ENCODE measurements at regions not wholly inside any gene's neighbourhood (a gene's known extent, or its start where the extent isn't known, plus 50 kb on each side); places are given as distances from the start of the nearest gene placed in this dataset.

- TF ChIP-seq, protein P1, sequence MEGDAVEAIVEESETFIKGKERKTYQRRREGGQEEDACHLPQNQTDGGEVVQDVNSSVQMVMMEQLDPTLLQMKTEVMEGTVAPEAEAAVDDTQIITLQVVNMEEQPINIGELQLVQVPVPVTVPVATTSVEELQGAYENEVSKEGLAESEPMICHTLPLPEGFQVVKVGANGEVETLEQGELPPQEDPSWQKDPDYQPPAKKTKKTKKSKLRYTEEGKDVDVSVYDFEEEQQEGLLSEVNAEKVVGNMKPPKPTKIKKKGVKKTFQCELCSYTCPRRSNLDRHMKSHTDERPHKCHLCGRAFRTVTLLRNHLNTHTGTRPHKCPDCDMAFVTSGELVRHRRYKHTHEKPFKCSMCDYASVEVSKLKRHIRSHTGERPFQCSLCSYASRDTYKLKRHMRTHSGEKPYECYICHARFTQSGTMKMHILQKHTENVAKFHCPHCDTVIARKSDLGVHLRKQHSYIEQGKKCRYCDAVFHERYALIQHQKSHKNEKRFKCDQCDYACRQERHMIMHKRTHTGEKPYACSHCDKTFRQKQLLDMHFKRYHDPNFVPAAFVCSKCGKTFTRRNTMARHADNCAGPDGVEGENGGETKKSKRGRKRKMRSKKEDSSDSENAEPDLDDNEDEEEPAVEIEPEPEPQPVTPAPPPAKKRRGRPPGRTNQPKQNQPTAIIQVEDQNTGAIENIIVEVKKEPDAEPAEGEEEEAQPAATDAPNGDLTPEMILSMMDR (IDR thresholded peaks at IDR 0.05; ENCODE audit: insufficient read depth, low read length, poor library complexity, severe bottlenecking) = no peak
- Histone ChIP-seq H3K27me3 (ENCODE audit: control insufficient read depth, insufficient read depth, low read length) (no peaks in the 10 kb centered on the region), H3K36me3 (ENCODE audit: control insufficient read depth, insufficient read depth, low read length) (no peaks in the 10 kb centered on the region), H3K4me3 (ENCODE audit: low read depth, low read length) (no peak overlapping the region)
- DNase-seq (ENCODE audit: low read depth) = no peak
Measured at GRCh38 chr4:19293781-19294180, 957.9 kb upstream of the SLIT2 start.

DNA sequence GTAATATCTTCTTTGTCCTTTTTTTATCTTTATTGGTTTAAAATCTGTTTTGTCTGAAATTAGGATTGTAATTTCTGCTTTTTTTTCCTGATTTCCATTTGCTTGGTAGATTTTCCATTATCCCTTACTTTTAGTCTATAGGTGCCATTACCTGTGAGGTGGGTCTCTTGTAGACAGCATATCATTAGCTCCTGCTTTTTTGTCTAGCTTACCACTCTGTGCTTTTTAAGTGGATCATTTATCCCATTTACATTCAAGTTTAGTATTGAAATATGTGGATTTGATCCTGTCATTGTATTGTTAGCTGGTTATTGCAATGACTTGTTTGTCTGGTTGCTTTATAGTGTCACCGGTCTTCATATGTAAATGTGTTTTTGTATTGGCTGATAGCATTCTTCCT lies 958.6 kb upstream of the SLIT2 start:
- Histone ChIP-seq H3K36me3 (ENCODE audit: control insufficient read depth, insufficient read depth, low read length) (no peaks in the 10 kb centered on the region), H3K27me3 (ENCODE audit: control insufficient read depth, insufficient read depth, low read length) (no peaks in the 10 kb centered on the region), H3K4me3 (ENCODE audit: low read depth, low read length) (no peak overlapping the region)
- DNase-seq (ENCODE audit: low read depth) = no peak
- TF ChIP-seq, protein P1 (IDR thresholded peaks at IDR 0.05; ENCODE audit: insufficient read depth, low read length, poor library complexity, severe bottlenecking) = no peak

DNA sequence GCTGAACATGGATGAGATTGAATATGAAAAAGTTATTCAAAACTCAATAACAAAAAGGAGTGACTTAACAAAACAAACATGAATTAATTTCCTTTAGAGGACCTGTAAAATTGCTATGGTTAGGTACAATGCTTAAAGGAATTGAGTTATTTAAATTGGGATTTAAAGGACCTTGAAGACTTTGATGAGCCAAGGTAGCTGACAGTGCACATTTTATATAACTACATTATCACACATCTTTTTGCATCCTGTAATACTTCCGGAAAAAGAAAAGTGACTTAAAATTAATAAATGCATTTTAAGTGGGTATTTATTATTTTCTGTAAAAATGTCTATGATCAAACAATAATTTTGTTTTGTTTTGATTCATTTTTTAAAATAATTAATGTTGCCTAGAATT lies 964.8 kb upstream of the SLIT2 start:
- H3K4me3 ChIP-seq (ENCODE audit: low read depth, low read length) = no peak overlapping the region
- TF ChIP-seq, protein P1 (IDR thresholded peaks at IDR 0.05; ENCODE audit: insufficient read depth, low read length, poor library complexity, severe bottlenecking) = no peak
- DNase-seq (ENCODE audit: low read depth) = no peak
- H3K36me3 ChIP-seq (ENCODE audit: control insufficient read depth, insufficient read depth, low read length) = no peaks in the 10 kb centered on the region
- H3K27me3 ChIP-seq (ENCODE audit: control insufficient read depth, insufficient read depth, low read length) = no peaks in the 10 kb centered on the region

GRCh38 chr4:19285146-19285545 lies 966.6 kb upstream of the SLIT2 start:
- no peak for DNase-seq (ENCODE audit: low read depth)

GRCh38 chr4:19278665-19279064 lies 973.0 kb upstream of the SLIT2 start:
- TF ChIP-seq, protein P1 (IDR thresholded peaks at IDR 0.05; ENCODE audit: insufficient read depth, low read length, poor library complexity, severe bottlenecking) = no peak
- Histone ChIP-seq H3K27me3 (ENCODE audit: control insufficient read depth, insufficient read depth, low read length) (no peaks in the 10 kb centered on the region), H3K36me3 (ENCODE audit: control insufficient read depth, insufficient read depth, low read length) (no peaks in the 10 kb centered on the region), H3K4me3 (ENCODE audit: low read depth, low read length) (no peak overlapping the region)
- no peak for DNase-seq (ENCODE audit: low read depth)

More at GRCh38 chr4:19285146-19285545, 966.6 kb upstream of the SLIT2 start:
- no peaks in the 10 kb centered on the region for H3K27me3 ChIP-seq (ENCODE audit: control insufficient read depth, insufficient read depth, low read length)
- H3K36me3 ChIP-seq (ENCODE audit: control insufficient read depth, insufficient read depth, low read length) = no peaks in the 10 kb centered on the region
- no peak overlapping the region for H3K4me3 ChIP-seq (ENCODE audit: low read depth, low read length)
- TF ChIP-seq, protein P1 (IDR thresholded peaks at IDR 0.05; ENCODE audit: insufficient read depth, low read length, poor library complexity, severe bottlenecking) = no peak

DNA sequence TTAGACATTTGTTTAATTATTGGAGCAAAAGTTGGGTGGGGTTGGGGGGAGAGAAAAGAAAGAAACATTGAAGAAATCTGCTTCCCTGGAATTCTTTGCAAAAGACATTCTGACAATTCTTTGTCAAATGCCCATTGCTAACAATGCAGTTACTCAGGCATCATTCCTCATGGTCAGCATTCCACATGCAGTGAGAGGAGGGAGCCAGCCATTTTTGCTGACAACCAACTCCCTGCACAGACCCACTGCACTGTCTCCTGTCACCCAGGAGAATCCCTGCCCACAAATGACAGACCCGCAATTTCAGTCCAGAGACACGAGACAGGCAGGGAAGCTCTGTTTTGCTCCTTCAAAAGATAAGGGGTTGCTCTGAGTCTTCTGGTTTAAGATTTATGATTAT lies 985.1 kb upstream of the SLIT2 start:
- no peaks in the 10 kb centered on the region for H3K36me3 ChIP-seq (ENCODE audit: control insufficient read depth, insufficient read depth, low read length)
- TF ChIP-seq, protein P1 (IDR thresholded peaks at IDR 0.05; ENCODE audit: insufficient read depth, low read length, poor library complexity, severe bottlenecking) = no peak
- no peaks in the 10 kb centered on the region for H3K27me3 ChIP-seq (ENCODE audit: control insufficient read depth, insufficient read depth, low read length)
- DNase-seq (ENCODE audit: low read depth) = no peak
- no peak overlapping the region for H3K4me3 ChIP-seq (ENCODE audit: low read depth, low read length)
